Inflammatory macrophage (primary cell): ENCODE measurements at regions not wholly inside any gene's neighbourhood (a gene's known extent, or its start where the extent isn't known, plus 50 kb on each side); places are given as distances from the start of the nearest gene placed in this dataset.

Source experiments
- DNase-seq, 2 donors: peaks; one replicate each; pipeline ENCODE4 v3.0.0-alpha.2; 2020 to 2022

DNA sequence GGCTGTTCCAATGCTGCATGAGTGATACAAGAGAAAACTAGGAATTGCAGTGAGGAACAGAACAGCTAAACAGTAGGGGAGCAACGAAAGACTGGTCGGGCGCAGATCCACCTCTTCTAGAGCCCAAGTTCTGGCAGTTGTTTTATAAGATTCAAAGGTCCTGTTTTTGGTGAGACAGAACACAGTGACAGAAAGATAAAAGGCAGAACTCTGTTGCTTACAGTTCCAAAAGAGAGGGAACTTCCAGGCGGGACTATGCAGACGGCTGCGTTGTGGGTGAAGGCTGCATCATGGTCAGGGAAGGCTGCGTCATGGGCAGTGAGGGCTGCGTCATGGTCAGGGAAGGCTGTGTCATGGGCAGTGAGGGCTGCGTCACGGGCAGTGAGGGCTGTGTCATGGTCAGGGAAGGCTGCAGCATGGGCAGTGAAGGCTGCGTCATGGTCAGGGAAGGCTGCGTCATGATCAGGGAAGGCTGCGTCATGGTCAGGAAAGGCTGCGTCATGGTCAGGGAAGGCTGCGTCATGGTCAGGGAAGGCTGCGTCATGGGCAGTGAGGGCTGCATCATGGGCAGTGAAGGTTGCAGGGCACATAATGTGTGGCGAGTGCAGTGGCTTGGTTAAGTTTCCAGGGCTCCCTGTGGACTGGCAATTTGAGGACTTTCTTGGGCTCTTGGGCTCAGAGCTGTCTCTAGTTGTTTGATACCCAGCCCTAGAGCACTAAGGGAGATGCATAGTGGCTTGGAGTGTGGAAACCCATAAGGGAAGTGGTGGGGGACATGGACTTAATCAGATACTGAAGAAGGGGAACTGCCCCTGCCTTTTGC, 619.9 kb downstream of the AACS start:
- no peak for DNase-seq

- DNase-seq = no peak
These were observed 620.7 kb downstream of the AACS start for GRCh38 chr12:125685915-125686314.

DNA sequence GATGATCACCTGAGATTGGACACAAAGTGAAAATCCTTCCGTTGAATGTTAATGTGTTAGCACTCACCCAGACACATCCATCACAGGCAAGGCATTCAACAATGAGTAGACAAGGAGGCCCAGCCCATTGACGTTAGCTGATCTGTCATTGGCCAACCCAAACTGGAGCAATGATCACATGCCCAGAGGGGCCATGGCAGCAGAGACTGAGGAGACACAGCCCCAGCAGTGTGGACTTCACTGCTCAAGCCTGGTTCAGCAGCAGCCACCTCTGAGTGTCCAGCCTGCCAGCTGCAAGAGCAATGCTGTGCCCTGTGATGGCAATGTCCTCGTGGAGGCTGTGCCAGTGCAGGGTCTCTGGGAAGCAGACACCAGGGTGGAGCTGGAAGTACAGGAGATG, 622.2 kb downstream of the AACS start:
- DNase-seq = no peak

GRCh38 chr12:125687820-125688219, 622.6 kb downstream of the AACS start:
- no peak for DNase-seq

GRCh38 chr12:125688223-125688622, 623.0 kb downstream of the AACS start:
- no peak for DNase-seq

DNA sequence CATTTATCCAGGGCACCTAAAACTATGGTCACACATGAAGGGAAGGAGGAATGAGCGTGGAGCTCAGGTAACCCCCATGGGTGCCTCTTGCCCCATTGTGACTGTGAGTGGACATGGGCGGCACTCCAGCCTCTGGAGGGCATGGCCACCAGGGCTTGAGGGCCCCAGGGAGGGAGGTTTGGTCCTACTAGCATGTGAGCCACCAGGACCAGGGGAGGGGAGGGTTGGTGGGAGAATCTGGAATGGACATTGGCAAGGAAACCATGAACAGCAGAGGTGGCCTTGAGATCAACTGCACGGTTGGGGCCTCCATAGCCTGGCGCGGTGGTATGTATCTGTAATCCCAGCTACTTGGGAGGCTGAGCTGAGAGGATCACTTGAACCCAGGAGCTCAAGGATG, 623.6 kb downstream of the AACS start:
- DNase-seq = no peak

GRCh38 chr12:125689576-125690410, 624.6 kb downstream of the AACS start:
- DNase-seq = no peak

GRCh38 chr12:125690841-125691240, 625.6 kb downstream of the AACS start:
- no peak for DNase-seq

DNA sequence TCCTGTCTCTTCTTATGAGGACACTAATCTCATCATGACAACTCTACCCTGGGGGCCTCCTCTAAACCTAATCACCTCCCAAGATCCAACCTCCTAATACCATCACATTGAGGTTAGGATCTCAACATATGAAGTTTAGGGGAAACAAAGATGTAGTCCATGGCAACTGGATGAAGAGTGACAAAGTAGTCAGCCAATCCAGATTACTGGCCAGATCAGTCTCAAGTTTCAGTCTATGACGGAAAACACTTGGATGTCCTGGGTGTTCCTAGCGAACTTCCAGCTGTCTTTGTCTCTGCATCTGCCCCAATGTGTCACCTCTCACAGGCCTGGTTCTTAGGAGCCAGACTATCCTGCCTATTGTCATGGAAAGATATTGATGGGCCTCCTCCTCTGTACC, 630.8 kb downstream of the AACS start:
- DNase-seq = no peak

DNA sequence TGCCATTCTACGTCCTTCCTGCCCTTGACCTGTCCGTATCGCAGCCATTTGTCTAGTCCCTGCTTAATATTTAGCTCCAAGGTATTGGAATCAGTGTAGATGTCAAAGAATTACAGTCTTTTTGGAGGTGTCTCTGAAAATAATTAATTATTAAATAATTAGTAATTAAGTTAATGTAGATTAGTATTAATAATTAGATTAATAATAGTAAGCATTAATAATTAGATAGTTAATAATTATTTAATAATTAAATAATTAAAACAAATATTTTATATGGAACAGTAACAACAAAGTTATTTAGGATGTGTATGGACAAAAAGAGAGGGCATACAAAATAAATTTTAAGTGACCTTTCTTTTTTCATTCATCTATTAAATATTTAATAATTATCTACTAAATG, 639.6 kb downstream of the AACS start:
- no peak for DNase-seq

GRCh38 chr12:125720961-125721360, 655.7 kb downstream of the AACS start:
- no peak for DNase-seq

- DNase-seq = no peak
These were observed 668.9 kb downstream of the AACS start for GRCh38 chr12:125734137-125734536.

DNA sequence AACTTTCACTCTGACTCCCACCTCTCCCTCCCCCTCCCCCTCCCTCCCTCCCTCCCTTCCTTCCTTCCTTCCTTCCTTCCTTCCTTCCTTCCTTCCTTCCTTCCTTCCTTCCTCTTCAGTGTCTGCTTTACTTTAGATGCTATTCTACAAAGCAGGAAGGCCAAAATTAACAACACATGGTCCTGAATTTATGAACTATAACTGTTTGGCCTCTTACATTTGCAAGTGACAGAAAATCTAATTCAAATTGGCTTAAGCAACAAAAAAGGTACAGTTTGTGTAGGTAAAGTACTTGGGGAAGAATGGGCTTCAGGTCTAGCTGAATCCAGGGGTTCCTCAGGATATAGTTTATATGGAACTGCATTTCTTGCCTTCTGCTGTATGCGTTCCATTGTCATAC, 673.0 kb downstream of the AACS start:
- DNase-seq = no peak

GRCh38 chr12:125742413-125742812, 677.2 kb downstream of the AACS start:
- DNase-seq = no peak

GRCh38 chr12:125744201-125744600, 679.0 kb downstream of the AACS start:
- DNase-seq = no peak

DNA sequence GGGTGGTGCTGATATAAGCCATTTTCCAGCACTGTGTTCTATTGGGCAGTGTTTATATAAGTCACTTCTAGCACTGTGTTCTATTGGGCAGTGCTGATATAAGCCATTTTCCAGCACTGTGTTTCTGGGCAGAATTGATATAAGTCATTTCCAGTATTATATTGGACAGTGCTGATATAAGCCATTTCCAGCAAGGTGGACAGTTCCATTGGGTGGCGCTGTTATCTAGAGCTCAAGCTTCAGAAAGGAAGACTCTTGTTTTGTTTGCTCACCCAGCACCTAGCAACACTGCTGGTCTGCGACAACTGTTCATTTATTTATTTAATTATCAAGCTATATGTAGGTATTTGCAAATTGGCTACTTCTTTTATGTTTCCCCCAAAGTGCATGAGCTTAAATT, 690.3 kb downstream of the AACS start:
- no peak for DNase-seq

DNA sequence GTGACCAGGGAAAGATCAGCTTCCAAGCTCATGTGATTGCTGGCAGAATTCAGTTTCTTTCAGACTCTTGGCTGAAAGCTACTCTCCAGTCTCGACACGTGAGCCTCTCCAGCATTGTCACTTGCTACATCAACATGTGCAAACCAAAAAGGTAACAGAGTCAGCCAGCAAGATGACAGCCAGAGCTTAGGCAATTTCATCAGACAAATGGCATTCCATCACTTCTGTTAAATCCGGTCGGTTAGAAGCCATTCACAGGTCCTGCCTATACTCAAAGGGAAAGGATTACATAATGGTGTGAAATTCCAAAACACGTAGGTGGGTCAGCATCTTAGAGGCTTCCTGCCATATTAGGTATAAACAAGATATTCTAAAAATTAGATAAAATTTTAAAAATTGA, 700.9 kb downstream of the AACS start:
- no peak for DNase-seq

GRCh38 chr12:125772403-125772802, 707.2 kb downstream of the AACS start:
- no peak for DNase-seq

DNA sequence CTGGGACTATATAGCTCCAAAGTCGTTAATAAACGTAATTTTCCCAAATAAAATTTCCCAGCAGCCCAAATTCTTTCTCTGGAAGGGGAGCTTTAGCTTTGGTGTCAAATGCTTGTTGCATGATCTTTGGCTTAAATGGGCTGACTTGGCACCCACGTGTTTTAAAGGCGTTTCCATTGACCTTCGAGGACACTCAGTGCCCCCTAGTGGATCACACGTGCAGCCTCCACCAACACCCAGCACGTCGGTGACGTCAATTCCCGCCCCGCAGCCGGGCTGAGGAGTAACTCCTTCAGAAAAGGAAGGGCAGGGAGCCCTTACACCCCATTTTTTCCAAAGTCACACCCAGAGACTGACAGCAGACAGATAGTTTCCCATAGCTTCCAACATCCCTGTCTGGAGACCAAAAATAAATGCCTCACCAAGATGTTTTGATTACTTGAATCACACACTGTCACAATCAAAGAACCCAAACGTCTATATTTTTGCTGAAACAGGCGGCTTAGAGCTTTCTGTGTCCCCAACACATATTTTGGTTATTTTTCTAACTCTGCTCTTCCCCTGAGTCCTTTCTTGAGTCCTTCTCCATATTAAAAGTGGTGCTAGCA, 707.9 kb downstream of the AACS start:
- peak; percentile 10 to 25 for DNase-seq

DNA sequence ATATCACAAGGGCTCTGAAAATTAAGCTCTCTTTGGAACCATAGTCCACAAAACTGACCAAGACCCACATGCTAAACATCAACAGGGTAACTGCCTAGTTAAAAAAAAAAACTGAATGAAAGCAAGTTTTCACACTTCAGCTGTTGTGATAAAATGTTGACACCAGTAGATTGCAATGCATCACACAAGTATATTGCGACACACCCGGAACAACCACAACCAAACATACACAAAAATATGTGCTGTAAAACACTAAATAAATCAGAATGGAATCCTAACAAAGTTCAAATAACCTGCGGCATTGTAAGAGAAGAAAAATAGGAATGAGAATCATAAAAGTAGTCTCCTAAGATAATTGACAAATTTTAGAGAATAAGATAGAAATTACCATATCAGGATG, 710.3 kb downstream of the AACS start:
- DNase-seq = no peak

DNA sequence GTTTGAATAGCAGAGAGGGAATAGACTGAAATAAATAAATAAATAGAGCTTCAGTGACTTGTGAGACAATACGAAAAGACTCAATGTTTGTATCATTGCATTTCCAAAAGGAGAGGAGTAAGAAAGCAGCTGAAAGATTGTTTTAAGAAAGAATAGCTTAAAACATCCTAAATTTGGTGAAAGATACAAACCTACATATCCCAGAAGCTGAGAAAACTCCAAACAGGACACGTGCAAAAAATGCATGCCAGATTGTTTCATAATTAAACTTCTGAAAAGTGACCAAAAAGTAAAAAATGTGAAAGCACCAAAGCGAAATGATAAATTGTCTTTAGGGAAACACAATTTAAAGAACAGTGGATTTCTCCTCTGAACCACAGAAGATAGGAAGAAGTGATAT, 711.0 kb downstream of the AACS start:
- no peak for DNase-seq

- DNase-seq = no peak
These were observed 720.9 kb downstream of the AACS start for GRCh38 chr12:125786143-125786542.

DNA sequence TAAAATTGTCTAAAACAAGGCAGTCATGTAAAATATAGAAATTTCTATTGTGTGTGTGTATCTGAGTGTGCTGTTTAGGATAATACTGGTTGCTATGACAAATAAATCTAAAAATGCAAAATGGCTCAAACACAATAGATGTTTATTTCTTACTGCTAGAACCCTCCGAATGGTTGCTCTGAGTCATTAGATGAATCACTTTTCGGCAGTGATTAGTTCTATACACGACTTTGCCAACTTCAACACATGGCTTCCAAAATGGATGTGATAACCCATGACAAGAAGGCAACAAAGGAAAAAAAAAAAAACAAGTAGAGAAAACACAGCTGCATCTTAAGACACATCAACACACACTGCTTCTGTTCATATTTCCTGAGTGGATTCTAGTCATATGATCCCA, 729.2 kb downstream of the AACS start:
- no peak for DNase-seq
